Choroid plexus epithelial cell (primary cell): ENCODE measurements at regions not wholly inside any gene's neighbourhood (a gene's known extent, or its start where the extent isn't known, plus 50 kb on each side); places are given as distances from the start of the nearest gene placed in this dataset.

Experiments
- DNase-seq: peaks from one replicate; pipeline ENCODE4 v3.0.0-alpha.2; 2010; ENCODE audit warnings: low read depth
- H3K4me3 ChIP-seq: 2 replicates; pipeline ENCODE4 v1.5.1; 2011; ENCODE audit warnings: low read depth, mild to moderate bottlenecking, control low read depth, low read length, moderate library complexity
- TF ChIP-seq, protein P1 (sequence below): conservative IDR thresholded peaks from 2 replicates; pipeline ENCODE4 v1.5.1; 2011; ENCODE audit warnings: low read depth, mild to moderate bottlenecking, control low read depth, inconsistent platforms, low read length, moderate library complexity

DNA sequence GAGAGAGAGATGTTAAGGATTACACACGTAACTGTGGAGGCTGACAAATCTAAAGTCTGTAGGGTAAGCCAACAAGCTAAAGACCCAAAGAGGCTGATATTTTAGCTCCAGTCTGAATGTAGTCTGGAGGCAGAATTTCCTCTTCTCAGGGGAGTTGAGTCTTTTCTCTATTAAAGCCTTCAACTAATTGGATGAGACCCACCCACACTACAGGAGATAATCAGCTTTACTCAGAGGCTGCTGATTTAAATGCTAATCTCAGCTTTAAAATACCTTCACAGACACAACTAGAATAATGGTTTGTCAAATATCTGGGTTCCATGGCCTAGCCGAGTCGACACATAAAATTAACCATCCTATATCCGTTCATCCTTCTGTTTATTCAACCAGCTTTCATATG lies 204.3 kb upstream of the PSMD7 start:
- TF ChIP-seq, protein P1, sequence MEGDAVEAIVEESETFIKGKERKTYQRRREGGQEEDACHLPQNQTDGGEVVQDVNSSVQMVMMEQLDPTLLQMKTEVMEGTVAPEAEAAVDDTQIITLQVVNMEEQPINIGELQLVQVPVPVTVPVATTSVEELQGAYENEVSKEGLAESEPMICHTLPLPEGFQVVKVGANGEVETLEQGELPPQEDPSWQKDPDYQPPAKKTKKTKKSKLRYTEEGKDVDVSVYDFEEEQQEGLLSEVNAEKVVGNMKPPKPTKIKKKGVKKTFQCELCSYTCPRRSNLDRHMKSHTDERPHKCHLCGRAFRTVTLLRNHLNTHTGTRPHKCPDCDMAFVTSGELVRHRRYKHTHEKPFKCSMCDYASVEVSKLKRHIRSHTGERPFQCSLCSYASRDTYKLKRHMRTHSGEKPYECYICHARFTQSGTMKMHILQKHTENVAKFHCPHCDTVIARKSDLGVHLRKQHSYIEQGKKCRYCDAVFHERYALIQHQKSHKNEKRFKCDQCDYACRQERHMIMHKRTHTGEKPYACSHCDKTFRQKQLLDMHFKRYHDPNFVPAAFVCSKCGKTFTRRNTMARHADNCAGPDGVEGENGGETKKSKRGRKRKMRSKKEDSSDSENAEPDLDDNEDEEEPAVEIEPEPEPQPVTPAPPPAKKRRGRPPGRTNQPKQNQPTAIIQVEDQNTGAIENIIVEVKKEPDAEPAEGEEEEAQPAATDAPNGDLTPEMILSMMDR: no peak
- H3K4me3 ChIP-seq: no peak overlapping the region
- no peak for DNase-seq

DNA sequence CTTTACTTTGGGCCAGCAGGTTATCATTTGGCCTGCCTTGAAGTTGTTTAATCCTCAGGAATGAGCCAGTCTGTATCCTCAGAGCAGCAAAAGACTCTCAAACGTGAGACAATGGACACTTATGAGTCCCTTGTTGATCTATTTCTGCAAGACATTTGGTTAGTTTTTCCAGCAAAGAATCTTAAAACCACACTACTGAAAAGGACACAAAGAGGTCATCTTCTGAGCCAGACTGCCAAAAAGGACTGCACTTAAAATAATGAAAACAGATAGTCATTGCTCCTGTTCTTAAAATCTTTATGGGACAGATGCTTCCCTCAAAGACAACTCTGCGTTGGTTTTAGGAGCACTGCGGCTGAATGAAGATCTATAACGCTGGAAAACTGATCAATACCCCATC lies 205.7 kb upstream of the PSMD7 start:
- no peak for DNase-seq
- TF ChIP-seq, protein P1: no peak
- no peak overlapping the region for H3K4me3 ChIP-seq

DNA sequence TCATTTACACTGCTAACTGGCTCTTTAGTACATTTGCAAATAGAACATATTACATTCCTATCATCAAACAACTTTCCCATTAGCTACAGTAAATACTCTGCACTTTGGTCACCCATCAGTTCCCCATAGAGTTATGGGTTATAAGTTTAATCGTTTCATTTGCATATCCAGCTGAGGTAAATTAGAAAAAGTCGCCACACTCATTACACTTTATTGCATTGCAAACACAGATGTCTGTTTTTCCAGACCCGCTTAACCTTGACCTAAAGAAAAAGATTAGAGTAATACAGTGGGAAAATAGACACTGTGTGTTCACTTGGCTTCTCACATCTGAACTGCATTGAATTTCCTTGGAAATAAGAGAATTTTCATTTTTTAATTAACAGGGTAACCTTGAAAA lies 213.1 kb upstream of the PSMD7 start:
- no peak overlapping the region for H3K4me3 ChIP-seq
- DNase-seq: no peak
- TF ChIP-seq, protein P1: no peak

DNA sequence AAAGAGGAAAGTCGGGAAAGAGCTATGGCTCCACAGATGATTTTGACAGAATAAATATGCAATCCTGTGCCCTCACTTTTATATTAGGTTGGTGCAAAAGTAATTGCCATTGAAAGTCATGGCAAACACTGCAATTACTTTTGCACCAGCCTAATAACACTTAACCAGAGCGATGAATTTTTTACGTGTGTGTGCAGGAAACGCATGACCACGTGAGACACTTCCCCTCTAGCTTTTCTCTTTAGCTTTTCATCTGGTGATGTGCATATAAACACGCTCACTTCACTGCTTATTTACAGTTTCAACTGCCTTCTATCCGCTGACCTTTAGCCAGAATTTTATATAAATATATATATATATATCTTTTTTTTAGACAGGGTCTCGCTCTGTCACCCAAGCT lies 216.3 kb upstream of the PSMD7 start:
- TF ChIP-seq, protein P1: no peak
- H3K4me3 ChIP-seq: no peak overlapping the region
- DNase-seq: no peak

DNA sequence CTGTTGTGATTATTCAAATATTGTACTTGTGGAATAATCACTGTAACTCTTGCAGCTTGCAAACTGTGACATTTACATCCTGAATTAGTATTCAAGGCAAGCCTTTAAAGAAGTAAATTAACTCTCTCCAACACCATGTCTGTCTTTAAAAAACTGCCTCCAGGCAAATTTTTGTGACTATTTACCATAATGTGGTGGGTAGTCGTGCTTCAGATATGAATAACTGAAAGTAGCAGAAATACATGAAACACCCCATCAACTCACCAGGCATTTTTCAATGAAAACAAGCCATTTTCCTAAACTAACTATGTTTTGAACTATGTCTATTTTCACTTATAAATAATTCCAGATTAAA lies 217.4 kb upstream of the PSMD7 start:
- no peak for DNase-seq
- TF ChIP-seq, protein P1: no peak
- H3K4me3 ChIP-seq: no peak overlapping the region

DNA sequence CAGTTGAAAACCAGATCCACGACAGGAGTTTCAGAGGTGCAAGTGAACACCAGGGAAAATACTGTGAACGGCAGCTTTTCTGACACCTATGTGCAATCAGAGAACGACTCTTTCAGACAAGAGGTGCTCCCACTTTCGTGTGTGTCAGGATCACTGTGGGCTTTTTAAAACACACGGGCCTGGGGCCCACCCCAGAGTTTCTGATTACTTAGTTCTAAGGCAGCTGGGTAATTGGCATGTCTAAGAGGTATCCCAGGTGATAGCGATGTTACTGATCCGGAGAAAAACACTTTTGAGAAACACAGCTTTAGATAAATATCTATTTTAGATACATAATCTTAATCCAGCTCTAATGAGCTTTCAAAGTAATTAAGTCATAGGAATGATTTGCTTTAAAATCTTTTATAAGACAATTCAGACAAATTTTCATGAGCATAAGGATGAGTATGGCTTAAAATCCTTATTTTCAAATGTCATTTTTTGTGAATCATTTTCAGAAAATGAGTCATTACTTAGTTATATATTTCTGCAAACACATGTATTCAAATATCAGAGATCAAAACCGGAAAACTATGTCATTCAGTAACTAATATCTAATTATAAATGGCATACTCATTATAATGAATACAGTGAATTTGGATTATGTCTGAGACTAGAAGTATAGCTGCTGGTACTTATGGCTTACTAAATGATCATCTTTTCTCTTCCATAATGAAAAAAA lies 217.9 kb upstream of the PSMD7 start:
- no peak overlapping the region for H3K4me3 ChIP-seq
- TF ChIP-seq, protein P1: no peak
- DNase-seq: no peak

DNA sequence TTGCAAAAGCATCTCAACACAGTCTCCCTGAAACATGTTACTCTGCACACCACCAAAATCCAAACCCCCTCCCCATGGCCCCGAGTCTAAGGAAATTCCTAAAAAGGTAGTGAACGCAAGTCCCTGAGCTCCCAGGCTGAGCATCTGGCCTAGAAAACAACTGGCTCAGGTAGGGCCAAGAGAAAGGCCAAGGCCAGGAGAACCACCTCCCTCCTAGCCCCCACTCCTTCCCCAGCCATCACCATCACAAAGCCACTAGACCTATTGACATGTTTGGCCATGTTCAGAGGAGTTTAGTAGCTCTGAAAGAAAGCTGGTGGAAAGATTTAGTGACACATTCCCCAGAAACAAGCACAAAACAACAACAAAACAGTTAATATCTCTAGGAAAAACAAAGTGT lies 220.0 kb upstream of the PSMD7 start:
- no peak overlapping the region for H3K4me3 ChIP-seq
- TF ChIP-seq, protein P1: no peak
- no peak for DNase-seq
